GM19468 (cell line): ENCODE measurements at regions not wholly inside any gene's neighbourhood (a gene's known extent, or its start where the extent isn't known, plus 50 kb on each side); places are given as distances from the start of the nearest gene placed in this dataset.

Experiments
- ATAC-seq: cut with Tn5 transposase; IDR thresholded peaks from one replicate; pipeline ENCODE4 v1.9.1; 2021; ENCODE audit warnings: mild to moderate bottlenecking, moderate library complexity, moderate number of reproducible peaks; ENCODE audit not compliant: unreplicated experiment; ENCODE audit errors: extremely low read depth

DNA sequence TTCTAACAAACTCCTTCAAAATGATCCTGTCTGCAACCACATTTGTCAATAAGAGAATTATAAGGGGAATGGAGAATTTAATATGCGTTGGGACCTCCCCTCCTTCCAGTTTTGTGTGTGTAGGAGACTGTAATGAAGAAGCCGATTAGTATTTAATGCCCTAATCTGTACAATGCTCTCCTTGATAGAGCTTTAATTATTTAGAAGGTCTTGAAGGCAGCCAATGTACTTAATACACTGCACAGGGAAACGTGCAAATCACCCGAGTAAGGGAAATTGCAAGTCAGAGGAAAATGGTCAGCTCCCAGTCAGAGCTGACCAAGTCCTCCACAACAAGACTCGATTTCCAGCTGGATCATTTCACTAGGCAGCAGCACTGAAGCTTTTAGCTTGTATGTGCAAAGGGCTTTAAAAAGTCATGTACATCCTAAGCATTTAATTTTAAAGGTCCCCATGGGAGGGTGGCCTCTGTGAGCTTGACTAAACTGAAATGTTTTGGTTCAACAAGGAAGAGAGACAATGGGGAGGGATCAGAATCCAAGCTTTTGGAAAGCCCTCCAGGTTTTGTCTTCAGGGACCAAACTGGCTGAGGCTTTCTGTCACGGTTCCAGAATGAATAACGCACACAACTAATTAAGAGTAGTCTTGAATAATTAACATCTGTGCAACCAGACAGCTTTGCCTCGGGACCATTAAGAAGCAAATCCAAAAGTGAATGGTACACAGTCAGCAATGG, 159.8 kb upstream of the MITF start:
- no peak for ATAC-seq

DNA sequence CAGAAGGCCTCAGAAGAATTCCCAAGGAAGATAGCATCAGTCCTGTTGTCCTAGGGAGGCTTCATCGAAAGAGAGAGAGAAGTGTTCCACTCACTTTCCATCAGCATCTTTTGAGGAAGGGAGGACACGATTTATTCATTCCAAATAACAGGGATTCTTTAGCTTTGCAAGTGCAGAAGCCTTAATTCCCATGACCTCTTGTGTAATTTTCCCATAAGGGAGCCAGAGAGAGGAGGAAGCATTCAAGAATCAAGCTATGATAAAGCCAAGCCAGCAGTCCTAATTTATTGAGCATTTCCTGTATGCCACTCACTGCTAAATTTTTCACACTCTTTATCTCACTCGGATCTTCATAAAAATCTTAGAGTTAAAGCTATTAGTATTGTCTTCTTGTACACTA, 169.7 kb upstream of the MITF start:
- no peak for ATAC-seq

DNA sequence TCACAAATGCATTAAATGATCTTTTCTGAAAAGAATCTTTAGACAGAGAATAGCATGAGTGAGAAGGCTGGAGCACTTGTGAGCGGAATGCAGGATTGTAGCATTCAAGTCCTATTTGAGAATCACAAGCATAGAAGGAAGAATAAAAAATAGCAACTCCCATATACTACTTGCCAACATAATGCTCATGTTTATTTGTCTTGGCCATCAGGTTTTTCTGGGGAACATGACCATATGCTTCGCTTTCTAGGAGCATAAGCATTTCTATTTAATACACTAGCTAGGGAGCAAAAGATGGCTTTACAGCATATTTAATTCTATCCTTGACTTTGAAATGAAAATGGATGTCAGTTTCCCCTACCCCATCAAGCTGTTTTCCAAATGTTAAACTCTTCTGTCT, 170.3 kb upstream of the MITF start:
- ATAC-seq = no peak

DNA sequence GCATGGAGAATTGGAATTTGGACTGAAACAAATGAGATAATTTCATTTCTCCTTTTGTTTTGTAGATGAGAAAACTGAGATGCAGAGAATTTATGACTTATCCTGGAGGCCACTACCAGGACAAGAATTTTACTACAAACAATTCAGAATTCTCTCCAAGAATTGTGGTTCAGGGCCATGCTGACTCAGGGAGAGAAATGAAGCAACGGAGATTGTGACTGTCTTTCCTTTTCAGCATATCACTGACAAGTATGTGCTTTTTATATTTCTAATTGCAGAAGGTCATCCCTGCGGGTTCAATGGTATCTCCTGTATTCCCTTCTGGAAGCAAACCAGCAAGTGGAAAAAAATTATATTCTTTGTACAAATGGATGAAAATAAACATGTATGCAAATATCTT, 170.8 kb upstream of the MITF start:
- no peak for ATAC-seq

DNA sequence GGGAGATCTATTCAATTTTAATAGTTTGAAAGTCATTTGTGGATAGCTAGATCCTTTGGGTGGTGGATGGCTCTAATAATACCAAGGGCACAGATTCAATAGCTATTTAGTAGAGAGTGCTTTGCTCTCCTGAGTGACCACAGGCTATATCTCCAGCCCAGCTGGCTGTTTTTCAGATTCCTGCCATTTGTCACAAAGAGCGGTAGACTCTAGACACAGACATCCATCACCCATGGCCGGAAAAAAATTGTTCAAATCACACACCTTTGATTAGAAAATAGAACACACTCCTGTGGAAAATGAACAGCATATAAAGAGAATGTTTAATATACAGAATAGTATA, 171.6 kb upstream of the MITF start:
- ATAC-seq = no peak

DNA sequence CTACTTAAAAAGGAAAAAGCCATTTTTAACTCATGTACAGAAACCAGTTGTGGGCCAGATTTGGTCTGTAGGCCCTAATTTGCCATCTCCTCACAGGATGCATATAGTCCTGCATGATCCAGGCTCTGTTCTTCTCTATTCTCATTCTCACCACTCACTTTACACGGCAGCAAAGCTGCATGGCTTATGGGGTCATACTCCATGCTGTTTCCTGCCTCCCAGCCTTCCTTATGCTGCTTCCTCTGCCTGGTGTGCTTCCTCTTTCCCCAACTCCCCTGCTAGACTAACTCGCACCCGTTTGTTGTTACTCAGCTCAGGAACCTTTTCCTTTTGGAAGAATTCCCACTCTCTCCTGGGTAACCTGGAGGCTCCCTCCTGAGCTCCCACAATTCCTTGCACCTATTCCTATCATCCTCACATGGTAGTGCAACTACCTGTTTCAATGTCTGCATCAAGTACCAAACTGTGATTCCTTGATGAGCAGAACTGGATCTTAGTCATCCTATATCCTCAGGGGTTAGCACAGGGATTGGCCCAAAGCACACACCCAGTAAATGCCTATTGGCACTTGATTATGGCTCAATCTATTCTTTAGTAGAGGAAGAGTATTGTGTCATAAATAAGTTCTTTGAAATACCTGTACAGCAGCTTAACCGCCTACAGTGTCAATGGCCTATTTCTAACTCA, 172.1 kb upstream of the MITF start:
- no peak for ATAC-seq

DNA sequence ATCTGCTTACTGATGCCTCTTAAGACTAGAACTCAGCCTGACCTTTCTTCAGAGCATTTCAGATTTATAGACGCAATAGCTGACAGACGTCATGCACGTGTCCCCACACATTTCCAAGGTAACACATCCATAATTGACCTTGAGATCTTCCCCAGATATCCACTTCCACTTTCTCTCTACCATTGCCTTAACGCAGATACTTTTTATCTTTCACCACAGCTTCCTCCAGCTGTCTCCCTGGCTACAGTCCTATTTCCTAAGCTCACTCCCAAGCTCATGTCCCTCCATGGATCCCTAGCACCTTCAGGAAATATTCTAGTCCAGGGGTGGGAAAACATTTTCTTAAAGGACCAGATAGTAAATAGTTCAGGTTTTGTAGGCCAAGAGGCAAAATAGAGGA, 173.0 kb upstream of the MITF start:
- ATAC-seq = no peak

DNA sequence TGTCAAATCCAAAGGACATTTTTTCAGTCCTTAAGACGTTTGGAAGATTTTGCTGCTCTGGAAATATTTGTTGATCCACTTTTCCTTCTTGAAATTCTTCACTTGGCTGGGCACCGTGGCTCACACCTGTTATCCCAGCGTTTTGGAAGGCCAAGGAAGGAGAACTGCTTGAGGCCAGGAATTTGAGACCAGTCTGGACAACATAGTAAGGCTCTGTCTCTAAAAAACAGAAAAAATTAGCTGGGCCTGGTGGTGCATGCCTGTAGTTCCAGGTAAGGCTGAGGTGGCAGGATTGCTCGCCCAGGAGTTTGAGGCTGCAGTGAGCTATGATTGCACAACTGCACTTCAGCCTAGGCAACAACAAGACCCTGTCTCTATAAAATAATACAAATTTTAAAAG, 173.9 kb upstream of the MITF start:
- ATAC-seq = no peak

DNA sequence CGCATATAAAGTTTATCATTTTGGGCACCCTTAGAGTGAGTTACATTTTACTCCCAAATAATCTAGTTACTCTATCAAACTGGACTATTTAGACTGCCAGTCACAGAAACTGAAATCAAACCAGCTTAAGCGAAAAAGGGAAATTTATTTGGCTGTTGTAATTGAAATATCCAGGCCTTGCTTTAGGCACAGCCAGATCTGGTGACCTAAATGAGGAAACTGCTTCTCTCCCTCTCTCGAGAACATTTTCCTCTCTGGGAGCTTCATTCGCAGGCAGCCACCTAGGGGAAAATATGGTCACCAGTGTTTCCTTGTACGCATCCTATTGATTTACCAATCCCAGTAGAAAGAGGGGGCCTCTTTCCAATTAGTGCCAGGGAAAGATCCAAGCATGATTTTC, 175.3 kb upstream of the MITF start:
- ATAC-seq = no peak

DNA sequence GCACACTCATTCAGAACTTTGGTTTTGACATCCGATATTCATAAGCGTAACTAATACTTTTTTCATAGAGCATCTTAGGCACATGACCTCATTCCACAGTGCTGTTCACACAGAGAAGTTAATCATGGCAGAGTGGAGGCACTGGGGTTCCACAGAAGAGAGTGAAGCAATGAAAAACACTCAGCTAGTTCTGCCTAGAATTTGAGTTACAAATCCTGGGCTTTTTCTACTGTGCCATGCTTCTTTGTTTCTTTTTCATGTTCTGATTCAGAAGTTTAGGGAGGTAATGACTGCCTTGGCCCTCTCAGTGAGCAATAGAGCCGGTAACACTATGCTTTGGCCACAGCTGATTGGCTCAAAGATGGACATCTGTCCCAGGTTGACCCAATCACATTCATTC, 176.1 kb upstream of the MITF start:
- ATAC-seq = no peak

DNA sequence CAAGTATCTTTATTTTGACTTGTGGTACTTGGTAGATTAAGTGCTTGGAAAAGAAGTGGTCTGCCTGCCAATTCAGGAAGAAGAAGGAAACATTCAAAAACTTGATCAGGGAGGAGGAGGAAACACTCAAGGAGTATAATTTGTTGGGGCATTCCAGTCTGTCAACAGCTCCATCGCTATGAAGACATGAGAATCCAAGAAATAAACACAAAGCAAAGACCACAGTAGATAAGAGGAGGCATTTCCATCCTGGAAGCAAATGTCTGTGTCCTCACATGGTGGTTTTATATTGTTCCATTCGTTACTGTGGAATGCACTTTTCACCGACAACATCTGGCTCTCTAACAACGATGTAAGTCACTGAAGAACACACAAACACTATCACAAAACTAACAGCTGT, 176.1 kb upstream of the FRMD4B start:
- no peak for ATAC-seq

DNA sequence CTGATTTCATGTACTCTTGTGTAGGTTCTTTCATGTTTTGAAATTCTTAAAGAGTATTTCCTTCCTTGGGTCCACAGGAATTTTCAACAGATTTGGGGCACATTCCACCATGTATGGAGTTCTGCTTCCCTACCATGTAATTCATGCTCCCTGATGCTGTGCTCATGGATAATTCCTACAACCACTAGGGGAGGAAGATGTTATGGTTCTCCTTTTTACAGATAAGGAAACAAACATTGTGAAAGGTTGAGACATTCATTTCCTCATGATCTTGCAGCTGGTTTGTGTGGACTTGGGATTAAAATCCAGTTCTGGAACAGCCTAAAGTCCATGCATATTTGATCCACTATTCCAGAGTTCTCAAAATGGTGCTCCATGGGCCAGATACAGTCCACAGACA, 174.9 kb upstream of the FRMD4B start:
- ATAC-seq = no peak

DNA sequence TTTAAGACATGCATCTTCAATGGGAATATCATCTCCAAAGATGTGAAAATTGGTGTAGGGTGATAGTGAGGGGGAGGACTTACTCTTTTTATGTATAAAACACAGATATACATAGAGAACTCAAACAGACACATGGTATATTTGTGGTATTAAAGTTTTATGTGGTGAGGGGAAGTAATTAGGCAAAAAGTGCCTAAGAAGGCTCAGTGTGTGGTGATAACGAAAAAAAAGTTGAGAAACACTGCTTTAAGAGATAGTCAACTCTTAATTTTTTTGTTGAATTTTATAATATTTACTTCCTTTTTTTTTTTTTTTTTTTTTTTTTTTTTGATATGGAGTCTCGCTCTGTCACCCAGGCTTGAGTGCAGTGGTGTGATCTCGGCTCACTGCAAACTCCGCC, 174.2 kb upstream of the FRMD4B start:
- ATAC-seq = no peak

DNA sequence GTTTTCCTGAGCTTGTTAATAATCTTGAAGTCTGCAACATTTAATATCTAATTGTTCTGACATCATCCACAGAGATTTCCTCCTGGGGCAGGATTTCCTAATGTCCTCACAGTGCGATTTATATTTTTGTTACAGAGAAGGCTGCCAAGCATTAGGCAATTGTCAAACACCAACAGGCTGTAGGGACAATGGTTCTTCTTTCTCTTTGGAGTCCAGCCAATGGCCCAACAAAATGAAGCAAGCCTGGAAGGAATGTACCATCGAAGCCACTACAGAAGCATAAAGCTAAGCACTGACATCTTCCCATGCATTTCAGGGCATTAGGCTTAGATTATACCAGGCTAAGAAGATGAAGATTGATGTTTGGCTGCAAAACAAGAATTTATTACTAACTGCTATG, 173.0 kb upstream of the FRMD4B start:
- ATAC-seq = no peak

DNA sequence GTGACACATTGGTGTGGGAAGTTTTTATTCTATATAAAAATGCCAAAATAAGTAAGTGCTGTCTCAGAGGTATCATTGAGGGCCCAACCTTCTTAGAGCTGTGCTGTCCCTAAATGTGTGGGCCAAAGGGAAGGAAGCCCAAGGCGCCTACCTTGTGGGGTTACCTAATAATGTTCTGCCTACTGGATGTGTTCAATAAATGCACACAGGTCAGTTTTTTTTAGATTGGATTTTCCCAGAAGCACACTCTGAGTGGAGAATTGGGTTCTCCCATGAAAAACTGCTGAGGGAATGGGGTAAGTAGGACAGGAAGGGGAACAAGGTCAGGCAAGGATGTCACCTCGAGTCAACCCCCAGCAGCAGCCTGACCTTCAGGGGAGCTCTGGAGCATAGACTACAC, 168.7 kb upstream of the FRMD4B start:
- no peak for ATAC-seq

DNA sequence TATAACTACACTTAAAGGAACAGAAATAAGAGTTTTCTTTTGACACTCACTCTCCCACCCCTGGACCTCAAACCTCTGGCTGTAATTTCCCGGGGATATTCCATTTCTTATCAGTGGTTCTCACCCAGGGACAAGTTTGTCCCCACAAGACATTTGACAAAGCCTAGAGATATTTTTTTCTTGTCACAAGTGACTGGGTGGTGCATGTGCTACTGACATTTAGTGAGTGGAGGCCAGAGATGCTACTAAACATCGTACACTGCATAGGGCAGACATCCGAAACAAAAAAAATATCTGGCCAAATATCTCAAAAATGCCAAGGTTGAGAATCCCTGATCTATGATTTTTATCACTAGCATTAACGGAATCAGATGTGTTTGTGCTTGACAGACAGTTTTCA, 168.0 kb upstream of the FRMD4B start:
- ATAC-seq = no peak

DNA sequence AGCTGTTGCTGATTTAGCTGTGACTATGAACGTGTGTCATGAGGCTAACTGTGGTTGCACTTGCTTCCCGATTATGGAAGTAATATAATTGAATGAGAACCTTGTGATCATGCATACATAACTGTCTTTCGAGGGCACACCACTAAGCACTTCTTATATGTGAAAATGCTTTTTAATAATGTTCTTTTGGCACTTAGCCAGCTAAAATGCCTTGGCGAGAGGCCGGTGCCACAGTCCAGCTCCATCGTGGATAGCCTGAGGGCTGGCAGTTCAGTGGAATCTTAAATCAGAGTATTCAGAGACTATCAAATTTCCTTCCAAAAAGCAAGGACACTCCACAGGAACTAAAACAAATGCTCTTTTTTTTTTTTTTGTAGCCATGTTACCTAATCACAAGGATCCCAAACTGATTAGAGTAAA, 161.6 kb upstream of the FRMD4B start:
- no peak for ATAC-seq

DNA sequence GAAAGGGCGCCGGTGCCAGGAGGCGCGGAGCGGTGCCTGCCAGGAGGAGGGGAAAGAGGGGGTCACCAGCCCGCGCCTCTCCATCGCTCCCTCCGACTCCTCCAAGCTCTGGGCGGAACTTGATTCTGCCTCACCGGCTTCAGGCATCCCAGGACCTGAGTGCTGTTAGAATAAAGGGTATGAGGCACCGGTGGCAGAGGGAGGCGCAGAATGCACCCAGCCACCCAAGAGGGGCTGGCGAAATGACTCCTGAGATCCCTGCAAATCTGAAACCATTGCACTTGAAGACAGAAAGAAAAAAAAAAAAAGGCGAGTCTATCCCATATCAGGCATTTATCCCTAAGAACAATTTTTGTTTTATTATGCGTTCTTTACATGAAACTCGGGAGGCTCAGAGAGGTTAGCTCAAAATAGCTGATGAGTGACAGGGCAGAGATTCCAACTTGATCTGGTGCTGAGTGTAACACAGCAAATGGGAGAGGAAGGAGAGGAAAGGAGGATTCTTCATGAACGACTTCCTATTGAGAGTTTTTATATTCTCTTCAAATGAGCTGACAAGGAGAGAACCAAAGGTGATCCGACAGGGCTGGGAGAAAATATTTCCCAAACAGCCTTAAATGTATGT, 157.0 kb upstream of the FRMD4B start:
- no peak for ATAC-seq

DNA sequence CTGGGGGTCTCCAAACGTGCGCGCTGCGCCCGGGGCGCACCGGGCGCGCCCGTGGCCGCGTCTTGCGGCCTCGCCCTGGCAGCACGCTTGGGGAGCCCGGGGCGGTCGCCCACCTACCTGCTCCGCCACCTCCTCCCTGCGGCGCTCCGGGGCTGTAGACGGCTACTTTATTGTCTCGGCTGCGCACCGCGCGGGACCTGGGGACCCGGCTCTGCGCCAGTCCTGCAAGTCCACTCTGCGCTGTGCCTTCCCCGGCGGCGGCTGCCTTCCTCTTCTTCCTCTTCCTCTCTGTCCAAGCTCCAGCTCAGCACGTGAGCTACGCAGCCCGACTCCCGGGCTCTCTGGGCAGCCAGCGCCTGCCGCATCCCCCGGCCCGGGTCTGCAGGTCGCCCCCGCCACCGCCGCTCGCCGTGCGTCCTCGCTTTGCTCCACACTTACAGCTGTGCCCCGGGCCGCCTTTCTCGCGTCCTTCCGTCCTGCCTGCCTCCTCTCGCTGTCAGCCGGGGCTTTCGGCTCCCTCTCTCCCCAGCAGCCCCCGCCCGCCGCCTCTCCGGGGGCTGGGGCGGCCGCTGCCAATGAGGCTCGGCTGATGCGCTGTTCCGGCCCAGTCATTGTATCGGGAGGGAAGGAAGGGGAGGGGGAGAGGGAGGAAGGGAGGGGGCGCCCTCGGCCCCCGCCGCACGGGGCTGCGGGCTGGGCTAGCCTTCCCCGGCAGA, 156.4 kb upstream of the FRMD4B start:
- ATAC-seq = no peak

DNA sequence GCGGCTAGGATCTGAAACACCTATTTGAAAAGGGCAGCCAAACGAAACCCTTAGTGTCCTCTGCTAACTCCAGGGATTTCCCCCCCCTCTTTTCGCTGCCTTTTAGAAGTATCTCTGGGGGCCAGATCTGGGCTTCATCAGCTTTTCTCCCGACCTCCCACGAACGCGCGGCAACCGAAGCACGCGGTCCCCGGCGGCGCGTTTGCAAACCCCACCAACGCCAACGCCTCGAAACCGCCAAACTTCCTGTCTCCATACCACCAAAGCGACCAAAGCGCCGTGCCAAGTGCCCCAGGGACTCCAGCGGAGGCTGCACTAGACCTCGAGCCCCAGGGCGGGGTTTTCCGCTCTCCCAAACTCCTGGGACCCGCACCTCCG, 155.8 kb upstream of the FRMD4B start:
- no peak for ATAC-seq
